ENCODE measurements at regions not wholly inside any gene's neighbourhood (a gene's known extent, or its start where the extent isn't known, plus 50 kb on each side); places are given as distances from the start of the nearest gene placed in this dataset.
"Not testable (repeated sequence)": the region's sequence is repeated elsewhere in the genome, so short reads cannot be mapped to it uniquely, and the experiment has no call there.

DNA sequence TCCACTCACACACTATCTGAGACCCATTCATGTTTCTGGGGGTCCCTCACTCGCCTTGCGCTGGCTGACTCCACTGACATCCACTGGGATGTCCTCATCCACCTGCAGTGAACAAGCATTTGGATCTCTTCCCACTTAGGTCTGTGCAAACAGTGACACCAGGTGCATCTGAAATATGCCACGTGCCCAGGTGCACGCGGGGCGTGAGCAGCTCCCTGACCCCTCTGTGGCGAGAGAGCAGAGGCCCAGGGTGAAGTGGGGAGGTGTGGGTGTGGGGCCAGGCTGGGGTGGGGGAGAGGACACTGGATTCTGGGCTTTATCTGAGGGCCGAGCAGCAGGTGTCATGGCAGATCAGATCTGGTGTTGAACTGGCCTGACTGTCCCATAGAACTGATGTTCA, 85.4 kb upstream of the LPCAT1 start:
- POLR2A ChIA-PET; H3K4me1 ChIP-seq (ENCODE audit: control insufficient read depth, insufficient read depth, low read length); H3K27ac ChIP-seq (ENCODE audit: extremely low read depth, low read depth, low read length); H3K36me3 ChIP-seq (ENCODE audit: control insufficient read depth in 2 of 2, insufficient read depth in 1 of 2, low read length in 2 of 2); CTCF ChIA-PET; H3K9me3 ChIP-seq (ENCODE audit: control insufficient read depth, insufficient read depth, low read depth, low read length); H3K4me3 ChIP-seq (ENCODE audit: low read depth, low read length): not testable (repeated sequence)

DNA sequence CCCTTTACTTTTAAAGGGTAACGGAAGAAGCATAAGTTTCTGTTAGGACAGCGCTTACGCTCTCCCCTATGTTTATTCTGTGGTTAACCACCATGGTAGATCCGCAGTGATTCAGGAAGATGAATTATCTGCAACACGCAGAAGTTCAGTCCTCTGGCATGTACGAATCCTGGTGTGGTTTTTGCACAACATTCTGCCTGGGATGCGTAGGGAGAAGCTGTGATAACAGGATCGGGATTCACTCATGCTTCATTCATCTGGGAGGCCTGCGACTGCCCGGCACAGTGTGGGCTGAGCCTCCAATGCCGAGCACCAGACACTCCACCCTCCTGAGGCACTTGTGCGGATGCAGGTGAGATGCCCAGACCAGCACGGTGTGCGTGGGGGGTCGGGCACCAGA, 84.6 kb upstream of the LPCAT1 start:
- CTCF ChIA-PET; H3K36me3 ChIP-seq (ENCODE audit: control insufficient read depth in 2 of 2, insufficient read depth in 1 of 2, low read length in 2 of 2); H3K4me1 ChIP-seq (ENCODE audit: control insufficient read depth, insufficient read depth, low read length); H3K9me3 ChIP-seq (ENCODE audit: control insufficient read depth, insufficient read depth, low read depth, low read length); H3K27ac ChIP-seq (ENCODE audit: extremely low read depth, low read depth, low read length); H3K4me3 ChIP-seq (ENCODE audit: low read depth, low read length); POLR2A ChIA-PET: not testable (repeated sequence)

DNA sequence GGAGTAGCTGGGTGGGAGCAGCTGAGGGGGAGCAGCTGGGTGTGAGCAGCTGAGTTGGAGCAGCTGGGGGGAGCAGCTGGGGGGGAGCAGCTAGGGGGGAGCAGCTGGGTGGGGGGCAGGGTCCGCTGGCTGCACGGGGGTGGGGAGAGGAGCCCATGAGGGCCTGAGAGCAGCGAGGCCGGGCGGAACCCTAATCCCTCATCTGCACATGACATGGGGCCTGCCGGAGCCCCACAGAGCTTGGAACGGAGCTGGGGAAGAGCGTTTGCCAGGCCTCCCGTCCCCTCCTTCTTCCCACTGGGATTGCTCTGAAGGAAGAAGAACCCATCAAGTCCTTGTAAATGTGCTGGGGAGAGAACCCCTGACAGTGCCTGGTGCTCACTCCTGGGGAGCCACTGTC, 83.2 kb upstream of the LPCAT1 start:
- CTCF ChIA-PET; H3K36me3 ChIP-seq (ENCODE audit: control insufficient read depth in 2 of 2, insufficient read depth in 1 of 2, low read length in 2 of 2); H3K4me3 ChIP-seq (ENCODE audit: low read depth, low read length); H3K9me3 ChIP-seq (ENCODE audit: control insufficient read depth, insufficient read depth, low read depth, low read length); H3K4me1 ChIP-seq (ENCODE audit: control insufficient read depth, insufficient read depth, low read length); H3K27ac ChIP-seq (ENCODE audit: extremely low read depth, low read depth, low read length): not testable (repeated sequence)
- peak; percentile 29; the same call in 1 of the 2 replicates for TF ChIP-seq GLIS1 (tag by site-specific recombination; IDR thresholded peaks at IDR 0.05)
- POLR2A ChIA-PET, result interaction anchor here (1.8 kb wide), 1 partner anchor 13 kb away, joined by 4 read pairs; no protein-coding TSS in a partner anchor

DNA sequence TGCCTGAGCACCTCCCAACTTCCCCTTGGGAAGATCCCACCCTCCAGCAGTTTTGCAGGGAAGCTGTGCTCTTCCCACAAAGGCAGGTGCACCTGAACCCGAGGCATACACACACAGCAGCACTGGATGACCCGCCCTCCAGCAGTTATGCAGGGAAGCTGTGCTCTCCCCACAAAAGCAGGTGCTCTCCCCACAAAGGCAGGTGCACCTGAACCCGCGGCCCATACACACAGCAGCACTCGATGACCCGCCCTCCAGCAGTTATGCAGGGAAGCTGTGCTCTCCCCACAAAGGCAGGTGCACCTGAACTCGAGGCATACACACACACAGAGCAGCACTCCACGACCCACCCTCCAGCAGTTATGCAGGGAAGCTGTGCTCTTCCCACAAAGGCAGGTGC, 80.2 kb upstream of the LPCAT1 start:
- H3K27ac ChIP-seq (ENCODE audit: extremely low read depth, low read depth, low read length); POLR2A ChIA-PET; H3K36me3 ChIP-seq (ENCODE audit: control insufficient read depth in 2 of 2, insufficient read depth in 1 of 2, low read length in 2 of 2); H3K4me3 ChIP-seq (ENCODE audit: low read depth, low read length); H3K9me3 ChIP-seq (ENCODE audit: control insufficient read depth, insufficient read depth, low read depth, low read length); H3K4me1 ChIP-seq (ENCODE audit: control insufficient read depth, insufficient read depth, low read length): not testable (repeated sequence)
- CTCF ChIA-PET, result interaction anchor here (0.6 to 1.0 kb wide), 2 partner anchors 125 to 375 kb away, joined by 3 to 5 read pairs; no protein-coding TSS in a partner anchor

DNA sequence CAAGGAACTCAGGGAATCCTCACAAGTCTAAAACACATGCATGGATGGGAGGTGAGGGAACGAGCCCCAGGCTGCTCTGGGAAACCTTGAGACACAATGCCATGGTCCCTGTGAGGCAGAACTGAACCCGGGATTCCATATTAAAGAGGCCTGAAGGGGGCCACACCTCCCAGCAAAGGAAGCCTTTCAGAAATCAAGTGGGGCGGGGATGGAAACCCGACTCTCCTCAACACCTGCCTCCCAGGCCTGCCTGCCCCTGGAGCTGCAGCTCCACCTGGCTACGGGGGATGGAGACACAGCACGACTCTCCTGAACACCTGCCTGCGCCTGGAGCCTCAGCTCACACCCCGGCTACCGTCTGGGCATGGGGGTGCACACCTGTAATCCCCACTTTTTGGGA, 77.8 kb upstream of the LPCAT1 start:
- H3K4me1 ChIP-seq (ENCODE audit: control insufficient read depth, insufficient read depth, low read length); H3K4me3 ChIP-seq (ENCODE audit: low read depth, low read length); H3K27ac ChIP-seq (ENCODE audit: extremely low read depth, low read depth, low read length); POLR2A ChIA-PET; CTCF ChIA-PET; H3K9me3 ChIP-seq (ENCODE audit: control insufficient read depth, insufficient read depth, low read depth, low read length); H3K36me3 ChIP-seq (ENCODE audit: control insufficient read depth in 2 of 2, insufficient read depth in 1 of 2, low read length in 2 of 2): not testable (repeated sequence)
- TF ChIP-seq ZNF654 (tag by site-specific recombination; IDR thresholded peaks at IDR 0.05; ENCODE audit: low read depth) (peak; percentile 30; the same call in 1 of the 2 replicates), KLF1 (tag by site-specific recombination; IDR thresholded peaks at IDR 0.05) (peak; percentile 56), GLIS1 (tag by site-specific recombination; IDR thresholded peaks at IDR 0.05) (peak; percentile 46)

DNA sequence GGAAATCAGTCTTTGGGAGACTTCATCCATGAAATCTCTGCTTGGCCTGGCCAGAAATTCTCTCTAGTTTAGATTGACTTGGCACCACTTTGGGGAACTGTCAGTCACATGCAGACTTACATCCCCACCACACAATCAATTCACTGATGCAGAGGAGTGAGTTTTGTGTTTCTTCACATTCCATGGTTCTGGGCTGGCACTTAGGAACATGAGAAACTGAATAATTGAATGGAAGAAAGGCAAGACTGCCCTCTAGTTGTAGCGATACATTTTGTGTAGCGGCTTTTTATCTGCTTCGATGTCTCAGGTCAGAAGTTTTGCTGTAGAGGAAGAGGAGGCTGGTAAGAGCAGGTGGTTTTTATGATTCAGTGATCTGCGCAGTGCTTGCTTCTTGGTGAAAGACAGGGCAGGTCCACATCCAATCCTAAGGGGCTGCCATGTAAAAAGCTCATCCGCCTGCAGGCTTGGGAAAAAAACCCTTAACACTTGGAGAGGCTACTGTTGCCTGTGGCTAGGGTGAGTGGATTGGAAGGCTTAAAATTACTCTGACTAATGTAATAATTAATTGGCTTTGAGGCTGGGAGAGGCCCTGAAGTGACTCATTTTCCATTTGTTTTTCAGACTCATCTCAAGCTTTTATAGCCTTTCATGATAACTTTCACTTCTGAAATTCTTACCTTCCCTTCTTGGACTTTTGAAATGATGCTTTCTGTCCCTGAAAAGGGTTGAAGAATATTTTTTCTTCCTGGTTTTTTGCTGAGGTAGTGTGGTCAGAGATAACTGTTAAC, 75.4 kb upstream of the LPCAT1 start:
- H3K36me3 ChIP-seq (ENCODE audit: control insufficient read depth in 2 of 2, insufficient read depth in 1 of 2, low read length in 2 of 2); H3K27ac ChIP-seq (ENCODE audit: extremely low read depth, low read depth, low read length); H3K9me3 ChIP-seq (ENCODE audit: control insufficient read depth, insufficient read depth, low read depth, low read length); CTCF ChIA-PET; H3K4me1 ChIP-seq (ENCODE audit: control insufficient read depth, insufficient read depth, low read length); H3K4me3 ChIP-seq (ENCODE audit: low read depth, low read length); POLR2A ChIA-PET: not testable (repeated sequence)

DNA sequence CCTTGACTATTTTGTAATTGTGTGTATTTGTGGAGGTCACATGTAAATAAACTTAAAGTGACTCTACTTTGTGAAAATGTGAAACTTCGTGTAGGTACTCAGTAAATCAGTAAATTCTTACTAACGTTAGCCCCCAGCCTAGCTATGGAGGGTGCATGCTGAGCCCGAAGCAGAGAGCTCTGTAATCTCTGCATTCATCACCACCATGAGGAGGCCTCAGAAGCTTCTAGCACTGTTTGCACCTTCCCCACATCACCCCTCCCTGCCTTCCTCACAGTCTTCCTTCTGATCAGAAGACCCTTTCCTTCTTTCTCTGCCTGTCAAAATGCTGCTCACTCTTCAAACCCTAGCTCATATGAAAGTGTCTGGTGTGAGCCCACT, 73.3 kb upstream of the LPCAT1 start:
- H3K27ac ChIP-seq (ENCODE audit: extremely low read depth, low read depth, low read length); H3K4me1 ChIP-seq (ENCODE audit: control insufficient read depth, insufficient read depth, low read length); H3K9me3 ChIP-seq (ENCODE audit: control insufficient read depth, insufficient read depth, low read depth, low read length); CTCF ChIA-PET; H3K36me3 ChIP-seq (ENCODE audit: control insufficient read depth in 2 of 2, insufficient read depth in 1 of 2, low read length in 2 of 2); POLR2A ChIA-PET: not testable (repeated sequence)
- H3K4me3 ChIP-seq (ENCODE audit: low read depth, low read length), result peak overlapping the region; percentile 39

Data from HEK293 (cell line).